D721Med (cell line): ENCODE measurements at regions not wholly inside any gene's neighbourhood (a gene's known extent, or its start where the extent isn't known, plus 50 kb on each side); places are given as distances from the start of the nearest gene placed in this dataset.

Source experiments
- DNase-seq: peaks from one replicate; pipeline ENCODE4 v3.0.0; 2011; ENCODE audit warnings: low spot score; ENCODE audit not compliant: insufficient read length
- FAIRE-seq: peaks from 2 replicates; lab custom pipeline; 2011; peaks lifted over from hg19 to GRCh38; lab: Jason Lieb, UNC
- CTCF ChIP-seq: IDR thresholded peaks from 2 replicates; pipeline ENCODE4 v1.5.1; 2012; ENCODE audit warnings: mild to moderate bottlenecking, control low read depth; ENCODE audit not compliant: insufficient read depth; ENCODE audit errors: missing control alignments

GRCh38 chr6:134105940-134106339 is 53.5 kb upstream of the SLC2A12 start:
- no peak for DNase-seq
- TF ChIP-seq CTCF, result no peak
- FAIRE-seq, result no peak

- TF ChIP-seq CTCF, result no peak
- no peak for FAIRE-seq
- no peak for DNase-seq
Observed at GRCh38 chr6:134103006-134103405, 50.6 kb upstream of the SLC2A12 start.
